ENCODE measurements at regions not wholly inside any gene's neighbourhood (a gene's known extent, or its start where the extent isn't known, plus 50 kb on each side); places are given as distances from the start of the nearest gene placed in this dataset.
"Not testable (repeated sequence)": the region's sequence is repeated elsewhere in the genome, so short reads cannot be mapped to it uniquely, and the experiment has no call there.

- H3K36me3 Mint-ChIP-seq (ENCODE audit: insufficient read depth, unreplicated experiment) = no peaks in the 10 kb centered on the region
- H3K4me1 Mint-ChIP-seq (ENCODE audit: low read depth, unreplicated experiment) = no peaks in the 10 kb centered on the region
- ChIA-PET POLR2A (no interaction called here), CTCF (no interaction called here)
- Histone ChIP-seq H3K4me1 (no peaks in the 10 kb centered on the region), H3K27me3 (replicated peaks; ENCODE audit: control insufficient read depth, insufficient read depth, low read length) (no peaks in the 10 kb centered on the region), H3K4me3 (ENCODE audit: low read depth, low read length) (no peak overlapping the region), H3K9me3 (no peaks in the 10 kb centered on the region), H3K36me3 (ENCODE audit: control insufficient read depth, insufficient read depth, low read length) (no peaks in the 10 kb centered on the region)
- no peak for DNase-seq
- no peak for TF ChIP-seq CTCF (IDR thresholded peaks at IDR 0.05; ENCODE audit: insufficient read depth in 1 of 2, low read depth in 1 of 2, low read length in 1 of 2, severe bottlenecking in 1 of 2, unreplicated experiment in 1 of 2)
- intact Hi-C loops (cut with micrococcal nuclease; ENCODE audit: unreplicated experiment) = no loop called here
- no peaks in the 10 kb centered on the region for H3K9me3 Mint-ChIP-seq (ENCODE audit: unreplicated experiment)
- BruUV-seq (replicated peaks) = no TSS peak
- peaks cover 2% of the 10 kb centered on the region for H3K27me3 Mint-ChIP-seq (ENCODE audit: insufficient read depth, unreplicated experiment)
- H3K4me3 Mint-ChIP-seq (ENCODE audit: unreplicated experiment) = no peak overlapping the region
- no peak overlapping the region for H3K27ac Mint-ChIP-seq (ENCODE audit: unreplicated experiment)
Measured at GRCh38 chr5:25441810-25442209, 797.0 kb upstream of the CDH10 start.

GRCh38 chr5:25439025-25439424, 794.2 kb upstream of the CDH10 start:
- no peak overlapping the region for H3K4me3 ChIP-seq (ENCODE audit: low read depth, low read length)

GRCh38 chr5:25438375-25438774, 793.6 kb upstream of the CDH10 start:
- H3K36me3 ChIP-seq (ENCODE audit: control insufficient read depth, insufficient read depth, low read length); H3K27ac Mint-ChIP-seq (ENCODE audit: unreplicated experiment); H3K27me3 Mint-ChIP-seq (ENCODE audit: insufficient read depth, unreplicated experiment); H3K4me3 Mint-ChIP-seq (ENCODE audit: unreplicated experiment); H3K27me3 ChIP-seq (replicated peaks; ENCODE audit: control insufficient read depth, insufficient read depth, low read length); H3K4me1 ChIP-seq; BruUV-seq (replicated peaks); H3K36me3 Mint-ChIP-seq (ENCODE audit: insufficient read depth, unreplicated experiment); CTCF ChIA-PET; H3K4me1 Mint-ChIP-seq (ENCODE audit: low read depth, unreplicated experiment); DNase-seq; intact Hi-C loops (cut with micrococcal nuclease; ENCODE audit: unreplicated experiment); POLR2A ChIA-PET; H3K9me3 Mint-ChIP-seq (ENCODE audit: unreplicated experiment); H3K9me3 ChIP-seq; H3K4me3 ChIP-seq (ENCODE audit: low read depth, low read length): not testable (repeated sequence)

More at GRCh38 chr5:25439025-25439424, 794.2 kb upstream of the CDH10 start:
- H3K4me1 ChIP-seq = no peaks in the 10 kb centered on the region
- no peaks in the 10 kb centered on the region for H3K9me3 ChIP-seq
- no peaks in the 10 kb centered on the region for H3K36me3 Mint-ChIP-seq (ENCODE audit: insufficient read depth, unreplicated experiment)
- H3K27me3 ChIP-seq (replicated peaks; ENCODE audit: control insufficient read depth, insufficient read depth, low read length) = no peaks in the 10 kb centered on the region
- POLR2A ChIA-PET = no interaction called here
- H3K9me3 Mint-ChIP-seq (ENCODE audit: unreplicated experiment) = no peaks in the 10 kb centered on the region
- no peak overlapping the region for H3K27ac Mint-ChIP-seq (ENCODE audit: unreplicated experiment)
- no peaks in the 10 kb centered on the region for H3K36me3 ChIP-seq (ENCODE audit: control insufficient read depth, insufficient read depth, low read length)
- peaks cover 2% of the 10 kb centered on the region for H3K27me3 Mint-ChIP-seq (ENCODE audit: insufficient read depth, unreplicated experiment)
- DNase-seq = no peak
- BruUV-seq (replicated peaks) = no TSS peak
- no peaks in the 10 kb centered on the region for H3K4me1 Mint-ChIP-seq (ENCODE audit: low read depth, unreplicated experiment)
- CTCF ChIA-PET = no interaction called here
- H3K4me3 Mint-ChIP-seq (ENCODE audit: unreplicated experiment) = no peak overlapping the region
- intact Hi-C loops (cut with micrococcal nuclease; ENCODE audit: unreplicated experiment) = no loop called here
- no peak for TF ChIP-seq CTCF (IDR thresholded peaks at IDR 0.05; ENCODE audit: insufficient read depth in 1 of 2, low read depth in 1 of 2, low read length in 1 of 2, severe bottlenecking in 1 of 2, unreplicated experiment in 1 of 2)

GRCh38 chr5:25436452-25436851, 791.7 kb upstream of the CDH10 start:
- CTCF ChIA-PET = no interaction called here

More at GRCh38 chr5:25436452-25436851, 791.7 kb upstream of the CDH10 start:
- H3K4me3 Mint-ChIP-seq (ENCODE audit: unreplicated experiment) = no peak overlapping the region
- Histone ChIP-seq H3K4me1 (no peaks in the 10 kb centered on the region), H3K27me3 (replicated peaks; ENCODE audit: control insufficient read depth, insufficient read depth, low read length) (no peaks in the 10 kb centered on the region), H3K4me3 (ENCODE audit: low read depth, low read length) (no peak overlapping the region), H3K36me3 (ENCODE audit: control insufficient read depth, insufficient read depth, low read length) (no peaks in the 10 kb centered on the region), H3K9me3 (no peaks in the 10 kb centered on the region)
- no TSS peak for BruUV-seq (replicated peaks)
- no peaks in the 10 kb centered on the region for H3K4me1 Mint-ChIP-seq (ENCODE audit: low read depth, unreplicated experiment)
- no peaks in the 10 kb centered on the region for H3K36me3 Mint-ChIP-seq (ENCODE audit: insufficient read depth, unreplicated experiment)
- no peaks in the 10 kb centered on the region for H3K9me3 Mint-ChIP-seq (ENCODE audit: unreplicated experiment)
- intact Hi-C loops (cut with micrococcal nuclease; ENCODE audit: unreplicated experiment) = no loop called here
- peaks cover 2% of the 10 kb centered on the region for H3K27me3 Mint-ChIP-seq (ENCODE audit: insufficient read depth, unreplicated experiment)
- no peak for DNase-seq
- no peak for TF ChIP-seq CTCF (IDR thresholded peaks at IDR 0.05; ENCODE audit: insufficient read depth in 1 of 2, low read depth in 1 of 2, low read length in 1 of 2, severe bottlenecking in 1 of 2, unreplicated experiment in 1 of 2)
- POLR2A ChIA-PET = no interaction called here
- H3K27ac Mint-ChIP-seq (ENCODE audit: unreplicated experiment) = no peak overlapping the region
